ENCODE measurements at regions not wholly inside any gene's neighbourhood (a gene's known extent, or its start where the extent isn't known, plus 50 kb on each side); places are given as distances from the start of the nearest gene placed in this dataset.
"Not testable (repeated sequence)": the region's sequence is repeated elsewhere in the genome, so short reads cannot be mapped to it uniquely, and the experiment has no call there.

GRCh38 chr2:144010096-144010836 lies 509.7 kb downstream of the ZEB2 start:
- Mint-ChIP-seq H3K36me3 (ENCODE audit: low read depth) (peaks cover 4% of the 10 kb centered on the region), H3K4me3 (no peak overlapping the region), H3K27me3 (ENCODE audit: low read depth, poor library complexity) (peaks cover 3% of the 10 kb centered on the region), H3K4me1 (peaks cover 17% of the 10 kb centered on the region), H3K9me3 (no peaks in the 10 kb centered on the region), H3K27ac (no peak overlapping the region)
- no peak for DNase-seq
- TF ChIP-seq CTCF (IDR thresholded peaks at IDR 0.05), result no peak

- DNase-seq, result no peak
- H3K36me3 Mint-ChIP-seq (ENCODE audit: low read depth), result peaks cover 4% of the 10 kb centered on the region
- no peaks in the 10 kb centered on the region for H3K9me3 Mint-ChIP-seq
- TF ChIP-seq CTCF (IDR thresholded peaks at IDR 0.05), result no peak
- peaks cover 13% of the 10 kb centered on the region for H3K4me1 Mint-ChIP-seq
- H3K27ac Mint-ChIP-seq, result no peak overlapping the region
- H3K27me3 Mint-ChIP-seq (ENCODE audit: low read depth, poor library complexity), result peaks cover 3% of the 10 kb centered on the region
- no peak overlapping the region for H3K4me3 Mint-ChIP-seq
Measured at GRCh38 chr2:144006139-144006538, 513.8 kb downstream of the ZEB2 start.

GRCh38 chr2:144004742-144005141 lies 515.2 kb downstream of the ZEB2 start:
- Mint-ChIP-seq H3K4me3 (no peak overlapping the region), H3K9me3 (no peaks in the 10 kb centered on the region), H3K36me3 (ENCODE audit: low read depth) (peaks cover 4% of the 10 kb centered on the region), H3K27me3 (ENCODE audit: low read depth, poor library complexity) (peaks cover 3% of the 10 kb centered on the region), H3K27ac (no peak overlapping the region), H3K4me1 (peaks cover 13% of the 10 kb centered on the region)
- TF ChIP-seq CTCF (IDR thresholded peaks at IDR 0.05), result no peak
- DNase-seq, result no peak

GRCh38 chr2:144003460-144004075 lies 516.4 kb downstream of the ZEB2 start:
- Mint-ChIP-seq H3K27me3 (ENCODE audit: low read depth, poor library complexity) (peaks cover 3% of the 10 kb centered on the region), H3K4me1 (peaks cover 5% of the 10 kb centered on the region), H3K9me3 (no peaks in the 10 kb centered on the region), H3K36me3 (ENCODE audit: low read depth) (peaks cover 4% of the 10 kb centered on the region), H3K27ac (no peak overlapping the region), H3K4me3 (no peak overlapping the region)
- no peak for DNase-seq
- TF ChIP-seq CTCF (IDR thresholded peaks at IDR 0.05), result no peak

GRCh38 chr2:143996974-143997373 lies 522.9 kb downstream of the ZEB2 start:
- Mint-ChIP-seq H3K36me3 (ENCODE audit: low read depth) (no peaks in the 10 kb centered on the region), H3K4me3 (no peak overlapping the region), H3K9me3 (peaks cover 10% of the 10 kb centered on the region), H3K4me1 (peaks cover 15% of the 10 kb centered on the region), H3K27ac (no peak overlapping the region), H3K27me3 (ENCODE audit: low read depth, poor library complexity) (no peaks in the 10 kb centered on the region)
- no peak for TF ChIP-seq CTCF (IDR thresholded peaks at IDR 0.05)
- DNase-seq, result no peak

- peaks cover 15% of the 10 kb centered on the region for H3K4me1 Mint-ChIP-seq
Measured at GRCh38 chr2:143994961-143995360, 525.0 kb downstream of the ZEB2 start.

GRCh38 chr2:143991596-143991995 lies 528.3 kb downstream of the ZEB2 start:
- H3K36me3 Mint-ChIP-seq (ENCODE audit: low read depth), result peaks cover 19% of the 10 kb centered on the region
- not testable (repeated sequence) for H3K4me1 Mint-ChIP-seq; H3K4me3 Mint-ChIP-seq; H3K27me3 Mint-ChIP-seq (ENCODE audit: low read depth, poor library complexity); DNase-seq; H3K27ac Mint-ChIP-seq
- H3K9me3 Mint-ChIP-seq, result peaks cover 32% of the 10 kb centered on the region

More at GRCh38 chr2:143994961-143995360, 525.0 kb downstream of the ZEB2 start:
- no peak for TF ChIP-seq CTCF (IDR thresholded peaks at IDR 0.05)
- no peak overlapping the region for H3K4me3 Mint-ChIP-seq
- H3K27ac Mint-ChIP-seq, result no peak overlapping the region
- DNase-seq, result no peak
- H3K9me3 Mint-ChIP-seq, result peaks cover 24% of the 10 kb centered on the region
- H3K27me3 Mint-ChIP-seq (ENCODE audit: low read depth, poor library complexity), result no peaks in the 10 kb centered on the region
- peaks cover 13% of the 10 kb centered on the region for H3K36me3 Mint-ChIP-seq (ENCODE audit: low read depth)
